ENCODE measurements at regions not wholly inside any gene's neighbourhood (a gene's known extent, or its start where the extent isn't known, plus 50 kb on each side); places are given as distances from the start of the nearest gene placed in this dataset.
"Not testable (repeated sequence)": the region's sequence is repeated elsewhere in the genome, so short reads cannot be mapped to it uniquely, and the experiment has no call there.

- TF ChIP-seq ZNF121 (CRISPR knock-in tag; IDR thresholded peaks at IDR 0.05); MXD4 (CRISPR knock-in tag; IDR thresholded peaks at IDR 0.05); ZNF274 (CRISPR knock-in tag; IDR thresholded peaks at IDR 0.05); POLR2AphosphoS5 (IDR thresholded peaks at IDR 0.05; ENCODE audit: low read depth, low read length); CTCF (CRISPR knock-in tag; IDR thresholded peaks at IDR 0.05): not testable (repeated sequence)
Measured at GRCh38 chr13:42496926-42497554, 76.9 kb upstream of the TNFSF11 start.

Measured in HepG2 (cell line).